T-cell (primary cell): ENCODE measurements at regions not wholly inside any gene's neighbourhood (a gene's known extent, or its start where the extent isn't known, plus 50 kb on each side); places are given as distances from the start of the nearest gene placed in this dataset.

ENCODE experiments used
- ATAC-seq, 4 experiments: fragments of 200-7000 bp in 3 of 4; fragments of 150-1000 bp in 1 of 4; cut with Tn5 transposase; replicated peaks in 1 of 4; 1 replicate in 3 of 4; 2 replicates in 1 of 4; pipeline ENCODE4 v1.10.0; 2021; ENCODE audit warnings: moderate library complexity in 3 of 4, mild to moderate bottlenecking in 2 of 4, moderate number of reproducible peaks in 1 of 4
- CTCF ChIA-PET, 2 donors: fragments of 300-600 bp; sonication (Branson Sonifier 250); formaldehyde crosslinking; loops; one replicate each; lab custom pipeline; 2022; ENCODE audit warnings: antibody characterized with exemption in 2 of 2; lab: Charles Lee
- POLR2A ChIA-PET, 2 donors: fragments of 300-600 bp; sonication (Branson Sonifier 250); formaldehyde crosslinking; loops; one replicate each; lab custom pipeline; 2022; ENCODE audit warnings: antibody characterized with exemption in 2 of 2; lab: Charles Lee
- DNase-seq, 35 experiments: peaks; one replicate each; pipeline versions ENCODE4 v3.0.0 to v3.0.0-alpha.2; 2013 to 2023
- H3K27ac ChIP-seq: one replicate; pipeline ENCODE4 v1.5.1; 2013; ENCODE audit warnings: low read length
- H3K27me3 ChIP-seq, 2 experiments: replicated peaks in 1 of 2; 1 replicate in 1 of 2; 2 replicates in 1 of 2; pipeline versions ENCODE4 v1.6.1 to v1.7.0; 2013; ENCODE audit warnings: low read length in 1 of 2, mixed read lengths in 1 of 2; ENCODE audit not compliant: control insufficient read depth in 2 of 2, insufficient read depth in 2 of 2; ENCODE audit errors: extremely low read depth in 1 of 2
- H3K36me3 ChIP-seq, 2 donors: 1 replicate in 1 of 2; 2 replicates in 1 of 2; pipeline versions ENCODE4 v1.6.1 to v1.7.0; 2013; ENCODE audit warnings: low read length in 1 of 2; ENCODE audit not compliant: control insufficient read depth in 2 of 2, insufficient read depth in 1 of 2; ENCODE audit errors: extremely low read depth in 1 of 2
- H3K4me1 ChIP-seq, 2 experiments: 1 replicate in 1 of 2; 2 replicates in 1 of 2; pipeline versions ENCODE4 v1.6.1 to v1.7.0; 2013; ENCODE audit warnings: low read length in 2 of 2, mixed read lengths in 1 of 2; ENCODE audit not compliant: insufficient read depth in 2 of 2, control insufficient read depth in 1 of 2; ENCODE audit errors: extremely low read depth in 1 of 2
- H3K4me3 ChIP-seq, 2 donors: 1 replicate in 1 of 2; 2 replicates in 1 of 2; pipeline versions ENCODE4 v1.5.1 to v1.7.0; 2013; ENCODE audit warnings: mild to moderate bottlenecking in 2 of 2, low read length in 1 of 2, moderate library complexity in 1 of 2; ENCODE audit not compliant: control insufficient read depth in 1 of 2; ENCODE audit errors: extremely low read depth in 1 of 2
- H3K9me3 ChIP-seq: 2 replicates; pipeline ENCODE4 v1.7.0; 2013
- H3K27ac Mint-ChIP-seq, 2 donors: one replicate each; pipeline ENCODE4 v1.8.0; 2020 to 2021; ENCODE audit warnings: mild to moderate bottlenecking in 2 of 2, mixed read lengths in 2 of 2
- H3K27me3 Mint-ChIP-seq, 2 donors: one replicate each; pipeline ENCODE4 v1.8.0; 2021 to 2022; ENCODE audit warnings: mixed read lengths in 2 of 2
- H3K36me3 Mint-ChIP-seq: one replicate; pipeline ENCODE4 v1.8.0; 2021; ENCODE audit warnings: mixed read lengths
- H3K4me1 Mint-ChIP-seq, 3 donors: one replicate each; pipeline ENCODE4 v1.8.0; 2020 to 2022; ENCODE audit warnings: mixed read lengths in 3 of 3, mild to moderate bottlenecking in 1 of 3
- H3K4me3 Mint-ChIP-seq, 3 donors: one replicate each; pipeline ENCODE4 v1.8.0; 2020 to 2022; ENCODE audit warnings: mild to moderate bottlenecking in 3 of 3, mixed read lengths in 3 of 3, moderate library complexity in 3 of 3
- H3K9me3 Mint-ChIP-seq, 3 donors: one replicate each; pipeline ENCODE4 v1.8.0; 2020 to 2022; ENCODE audit warnings: mixed read lengths in 3 of 3
- WGBS: methylation state at CpG from one replicate; pipeline ENCODE4 v1.1.5; 2013; ENCODE audit warnings: missing lambda C conversion rate; ENCODE audit not compliant: insufficient coverage; 5-methylcytosine and 5-hydroxymethylcytosine counted together

DNA sequence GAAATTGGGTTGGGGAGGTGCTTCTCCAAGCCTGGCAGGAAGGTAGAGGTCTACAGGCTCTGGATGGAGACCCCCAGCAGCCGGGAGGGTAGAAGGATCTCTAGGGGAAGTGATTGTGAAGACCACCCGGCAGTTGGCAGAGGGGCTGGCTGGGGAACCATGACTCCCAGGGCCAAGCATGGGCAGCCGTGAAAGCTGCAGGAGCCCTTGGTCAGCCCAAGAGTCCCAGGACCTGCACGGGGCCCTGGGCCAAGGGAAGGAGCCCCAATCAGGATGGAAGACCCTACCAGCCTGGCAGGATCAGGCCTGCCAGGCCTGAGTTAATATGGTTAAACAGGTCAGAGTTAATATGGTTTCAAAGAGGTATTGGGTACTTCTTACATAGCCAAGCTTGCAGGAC lies 126.3 kb upstream of the NANOS1 start:
- WGBS: 71% methylated on average over 4 of the region's 4 CpGs
- no peak for ATAC-seq
- CTCF ChIA-PET: no interaction called here
- Histone ChIP-seq H3K9me3 (no peaks in the 10 kb centered on the region), H3K4me1 (no peaks in the 10 kb centered on the region), H3K36me3 (no peaks in the 10 kb centered on the region), H3K4me3 (no peak overlapping the region), H3K27ac (no peak overlapping the region), H3K27me3 (peaks cover 0 to 27% of the 10 kb centered on the region in 2 experiments)
- Mint-ChIP-seq H3K9me3 (no peaks in the 10 kb centered on the region), H3K27ac (no peak overlapping the region), H3K4me1 (no peaks in the 10 kb centered on the region), H3K36me3 (no peaks in the 10 kb centered on the region), H3K4me3 (no peak overlapping the region), H3K27me3 (peaks cover 23 to 25% of the 10 kb centered on the region in 2 donors)
- no peak for DNase-seq
- POLR2A ChIA-PET: no interaction called here

DNA sequence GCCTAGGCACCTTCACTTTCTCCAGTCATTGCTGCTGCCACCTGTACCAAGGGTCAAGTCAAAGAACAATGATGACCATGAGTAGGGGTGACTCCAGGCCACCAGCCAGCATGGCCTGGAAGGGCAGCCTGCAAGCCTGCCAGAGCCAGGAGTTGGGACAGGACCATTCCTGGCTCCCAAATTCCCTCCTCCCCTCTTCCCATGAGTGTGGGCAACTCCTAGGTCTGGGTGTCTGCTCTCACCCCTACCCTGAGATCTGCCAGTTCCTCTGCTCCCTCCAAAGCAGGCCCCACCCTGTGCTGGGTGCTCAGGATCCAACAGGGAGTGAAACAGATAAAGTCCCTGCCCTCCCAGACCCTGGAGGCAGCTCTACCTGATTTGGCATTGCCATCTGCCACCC lies 125.8 kb upstream of the NANOS1 start:
- no peak for ATAC-seq
- Histone ChIP-seq H3K27ac (no peak overlapping the region), H3K36me3 (no peaks in the 10 kb centered on the region), H3K27me3 (peaks cover 0 to 28% of the 10 kb centered on the region in 2 experiments), H3K9me3 (no peaks in the 10 kb centered on the region), H3K4me3 (no peak overlapping the region), H3K4me1 (no peaks in the 10 kb centered on the region)
- H3K9me3 Mint-ChIP-seq: no peaks in the 10 kb centered on the region
- CTCF ChIA-PET: no interaction called here
- no peak overlapping the region for H3K27ac Mint-ChIP-seq
- no peak for DNase-seq
- no peaks in the 10 kb centered on the region for H3K4me1 Mint-ChIP-seq
- H3K4me3 Mint-ChIP-seq: no peak overlapping the region
- POLR2A ChIA-PET: no interaction called here
- H3K36me3 Mint-ChIP-seq: no peaks in the 10 kb centered on the region
- peaks cover 23 to 25% of the 10 kb centered on the region in 2 donors for H3K27me3 Mint-ChIP-seq

DNA sequence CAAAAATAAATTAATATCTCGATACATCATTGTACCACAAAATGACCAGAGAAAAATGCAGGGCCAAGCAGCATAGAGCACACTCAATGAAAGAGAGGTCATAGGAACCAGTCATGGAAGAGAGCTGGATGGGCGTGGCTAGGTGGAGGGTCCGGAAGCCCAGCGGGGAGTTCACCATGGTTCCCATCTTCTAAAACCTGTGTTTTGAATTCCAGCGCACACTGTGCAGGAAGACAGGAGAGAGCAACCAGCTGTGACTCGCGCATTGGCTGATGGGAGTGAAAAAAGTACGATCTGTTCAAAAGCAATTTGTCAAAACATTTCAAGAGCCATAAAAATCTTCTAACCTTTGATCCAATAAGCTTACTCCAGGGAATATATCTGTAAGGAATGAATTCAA lies 125.2 kb upstream of the NANOS1 start:
- WGBS: 95% methylated on average over 4 of the region's 8 CpGs

DNA sequence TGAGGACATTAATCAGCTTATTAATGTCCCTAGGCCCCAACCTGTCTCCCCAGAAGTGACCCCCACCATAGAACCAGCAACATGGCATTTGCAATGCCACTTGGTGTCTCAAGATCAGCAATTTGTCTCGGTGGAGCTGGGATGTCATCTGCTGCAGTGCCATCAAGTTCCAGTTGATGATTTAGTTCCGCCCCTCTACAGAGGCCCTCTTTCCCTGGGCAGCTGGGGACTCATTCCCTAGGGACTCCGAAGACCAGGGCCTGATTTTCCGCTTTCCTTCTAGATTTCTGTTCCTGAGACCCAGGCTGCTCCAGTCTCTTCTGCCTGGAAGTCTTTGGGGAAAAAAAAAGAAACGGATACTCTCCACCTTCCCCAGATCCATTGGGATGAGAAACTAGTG lies 122.5 kb upstream of the NANOS1 start:
- no peak overlapping the region for H3K4me3 Mint-ChIP-seq
- no peaks in the 10 kb centered on the region for H3K4me1 ChIP-seq
- 96% methylated on average over 2 of the region's 5 CpGs for WGBS
- H3K27me3 ChIP-seq: peaks cover 0 to 26% of the 10 kb centered on the region in 2 experiments
- no peaks in the 10 kb centered on the region for H3K9me3 Mint-ChIP-seq
- no peak for ATAC-seq
- no peak overlapping the region for H3K4me3 ChIP-seq
- CTCF ChIA-PET: no interaction called here
- no peak overlapping the region for H3K27ac Mint-ChIP-seq
- H3K4me1 Mint-ChIP-seq: no peaks in the 10 kb centered on the region
- peaks cover 20 to 25% of the 10 kb centered on the region in 2 donors for H3K27me3 Mint-ChIP-seq
- POLR2A ChIA-PET: no interaction called here
- H3K36me3 Mint-ChIP-seq: no peaks in the 10 kb centered on the region
- H3K27ac ChIP-seq: no peak overlapping the region
- no peak for DNase-seq
- no peaks in the 10 kb centered on the region for H3K9me3 ChIP-seq
- H3K36me3 ChIP-seq: no peaks in the 10 kb centered on the region

More for the DNA sequence above, 125.2 kb upstream of the NANOS1 start:
- Mint-ChIP-seq H3K4me1 (no peaks in the 10 kb centered on the region), H3K9me3 (no peaks in the 10 kb centered on the region), H3K27ac (no peak overlapping the region), H3K27me3 (peaks cover 23 to 25% of the 10 kb centered on the region in 2 donors), H3K36me3 (no peaks in the 10 kb centered on the region), H3K4me3 (no peak overlapping the region)
- Histone ChIP-seq H3K4me3 (no peak overlapping the region), H3K9me3 (no peaks in the 10 kb centered on the region), H3K4me1 (no peaks in the 10 kb centered on the region), H3K27ac (no peak overlapping the region), H3K27me3 (peaks cover 0 to 32% of the 10 kb centered on the region in 2 experiments), H3K36me3 (no peaks in the 10 kb centered on the region)
- POLR2A ChIA-PET: no interaction called here
- ATAC-seq: no peak
- DNase-seq: no peak
- CTCF ChIA-PET: no interaction called here

- DNase-seq (no peak), ATAC-seq (no peak)
- Mint-ChIP-seq H3K4me3 (no peak overlapping the region), H3K4me1 (no peaks in the 10 kb centered on the region), H3K27me3 (peaks cover 14 to 22% of the 10 kb centered on the region in 2 donors), H3K36me3 (no peaks in the 10 kb centered on the region), H3K9me3 (no peaks in the 10 kb centered on the region), H3K27ac (no peak overlapping the region)
- H3K4me3 ChIP-seq: no peak overlapping the region
- peaks cover 0 to 20% of the 10 kb centered on the region in 2 experiments for H3K27me3 ChIP-seq
- no peaks in the 10 kb centered on the region for H3K36me3 ChIP-seq
- H3K9me3 ChIP-seq: no peaks in the 10 kb centered on the region
- CTCF ChIA-PET: no interaction called here
- WGBS: 72% methylated on average over 13 of the region's 16 CpGs
- no peaks in the 10 kb centered on the region for H3K4me1 ChIP-seq
- POLR2A ChIA-PET: no interaction called here
- no peak overlapping the region for H3K27ac ChIP-seq
These were observed 120.8 kb upstream of the NANOS1 start for GRCh38 chr10:118908557-118909256.

GRCh38 chr10:118910702-118911101 lies 118.8 kb upstream of the NANOS1 start:
- Histone ChIP-seq H3K4me3 (no peak overlapping the region), H3K36me3 (no peaks in the 10 kb centered on the region), H3K4me1 (no peaks in the 10 kb centered on the region), H3K27ac (no peak overlapping the region), H3K9me3 (no peaks in the 10 kb centered on the region), H3K27me3 (peaks cover 0 to 18% of the 10 kb centered on the region in 2 experiments)
- 96% methylated on average over 4 of the region's 7 CpGs for WGBS
- ATAC-seq (no peak), DNase-seq (no peak)
- Mint-ChIP-seq H3K27me3 (peaks cover 5 to 11% of the 10 kb centered on the region in 2 donors), H3K4me1 (no peaks in the 10 kb centered on the region), H3K9me3 (no peaks in the 10 kb centered on the region), H3K27ac (no peak overlapping the region), H3K4me3 (no peak overlapping the region), H3K36me3 (no peaks in the 10 kb centered on the region)
- ChIA-PET POLR2A (no interaction called here), CTCF (no interaction called here)

DNA sequence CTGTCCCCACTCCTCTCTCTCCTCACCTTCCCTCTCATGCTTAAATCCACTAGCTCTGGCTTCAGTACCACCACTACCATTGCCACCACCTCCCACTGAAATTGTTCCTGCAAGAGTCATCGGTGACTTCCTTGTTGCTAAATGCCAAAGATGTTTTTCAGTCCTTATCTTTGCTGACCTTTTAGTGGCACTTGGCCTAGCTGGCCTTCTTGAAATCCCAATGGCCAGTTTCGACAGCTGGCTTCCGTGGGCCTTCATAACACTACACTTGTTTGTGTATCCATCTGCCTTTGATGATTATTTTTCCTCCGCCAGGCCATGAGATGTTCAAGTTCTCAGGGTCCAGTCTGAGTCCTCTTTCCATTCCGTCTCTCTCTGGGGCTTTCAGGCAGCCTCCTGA lies 118.2 kb upstream of the NANOS1 start:
- ChIA-PET CTCF (no interaction called here), POLR2A (no interaction called here)
- Histone ChIP-seq H3K27me3 (peaks cover 0 to 18% of the 10 kb centered on the region in 2 experiments), H3K4me1 (no peaks in the 10 kb centered on the region), H3K36me3 (no peaks in the 10 kb centered on the region), H3K27ac (no peak overlapping the region), H3K9me3 (no peaks in the 10 kb centered on the region), H3K4me3 (no peak overlapping the region)
- Mint-ChIP-seq H3K4me1 (no peaks in the 10 kb centered on the region), H3K27ac (no peak overlapping the region), H3K36me3 (no peaks in the 10 kb centered on the region), H3K9me3 (no peaks in the 10 kb centered on the region), H3K27me3 (peaks cover 5 to 11% of the 10 kb centered on the region in 2 donors), H3K4me3 (no peak overlapping the region)
- no peak for DNase-seq
- no peak for ATAC-seq
- WGBS: 69% methylated on average over 5 of the region's 5 CpGs
